ENCODE measurements at regions not wholly inside any gene's neighbourhood (a gene's known extent, or its start where the extent isn't known, plus 50 kb on each side); places are given as distances from the start of the nearest gene placed in this dataset.

GRCh38 chr1:94683886-94684285, 136.3 kb upstream of the SLC44A3 start:
- intact Hi-C loops (cut with DNase I; ENCODE audit: low total_unique reads), result no loop called here

GRCh38 chr1:94680039-94680377, 138.4 kb upstream of the F3 start:
- DNase-seq (no peak), ATAC-seq (peak in 1 of 2 donors; percentile 13)
- Histone ChIP-seq H3K4me1 (no peaks in the 10 kb centered on the region), H3K27ac (peak overlapping the region; percentile 25 to 58 (median 49)), H3K27me3 (no peaks in the 10 kb centered on the region), H3K4me3 (no peak overlapping the region), H3K36me3 (no peaks in the 10 kb centered on the region), H3K9me3 (no peaks in the 10 kb centered on the region)
- TF ChIP-seq POLR2A (IDR thresholded peaks at IDR 0.05) (no peak), CTCF (IDR thresholded peaks at IDR 0.05 in 4 of 5, conservative IDR thresholded peaks at IDR 0.05 in 1 of 5) (no peak)
- intact Hi-C loops (cut with DNase I; ENCODE audit: low total_unique reads) (no loop called here), in situ Hi-C loops (cut with MboI; ENCODE audit: low sequenced_read_pairs in 4 of 4) (no loop called here)

More at GRCh38 chr1:94683886-94684285, 136.3 kb upstream of the SLC44A3 start:
- no peaks in the 10 kb centered on the region for H3K27me3 ChIP-seq
- peaks cover 0 to 3% of the 10 kb centered on the region in 2 donors for H3K4me1 ChIP-seq
- no peaks in the 10 kb centered on the region for H3K36me3 ChIP-seq
- no peak overlapping the region for H3K4me3 ChIP-seq
- DNase-seq (no peak), ATAC-seq (no peak)
- in situ Hi-C loops (cut with MboI; ENCODE audit: low sequenced_read_pairs in 4 of 4), result no loop called here
- H3K27ac ChIP-seq, result no peak overlapping the region
- no peak for TF ChIP-seq CTCF (IDR thresholded peaks at IDR 0.05 in 4 of 5, conservative IDR thresholded peaks at IDR 0.05 in 1 of 5)
- no peak for TF ChIP-seq POLR2A (IDR thresholded peaks at IDR 0.05)
- no peaks in the 10 kb centered on the region for H3K9me3 ChIP-seq

GRCh38 chr1:94679332-94680038, 137.9 kb upstream of the F3 start:
- H3K27me3 ChIP-seq, result no peaks in the 10 kb centered on the region
- intact Hi-C loops (cut with DNase I; ENCODE audit: low total_unique reads) (no loop called here), in situ Hi-C loops (cut with MboI; ENCODE audit: low sequenced_read_pairs in 4 of 4) (no loop called here)
- DNase-seq, result peak; percentile 68 to 85
- ATAC-seq, result peak; percentile 62 to 81
- H3K4me1 ChIP-seq, result no peaks in the 10 kb centered on the region
- TF ChIP-seq CTCF (IDR thresholded peaks at IDR 0.05 in 4 of 5, conservative IDR thresholded peaks at IDR 0.05 in 1 of 5) (no peak), POLR2A (IDR thresholded peaks at IDR 0.05) (no peak)
- H3K36me3 ChIP-seq, result no peaks in the 10 kb centered on the region
- H3K9me3 ChIP-seq, result no peaks in the 10 kb centered on the region
- no peak overlapping the region for H3K4me3 ChIP-seq
- H3K27ac ChIP-seq, result peak overlapping the region; percentile 44 to 66 (median 52)

GRCh38 chr1:94678202-94678848, 136.8 kb upstream of the F3 start:
- H3K4me3 ChIP-seq, result no peak overlapping the region
- DNase-seq (peak in 1 of 2 donors; percentile 36), ATAC-seq (peak; percentile 11 to 44)
- H3K27ac ChIP-seq, result peak overlapping the region; percentile 44 to 66 (median 52)
- no peak for TF ChIP-seq POLR2A (IDR thresholded peaks at IDR 0.05)
- H3K27me3 ChIP-seq, result no peaks in the 10 kb centered on the region
- no peaks in the 10 kb centered on the region for H3K9me3 ChIP-seq
- no peaks in the 10 kb centered on the region for H3K36me3 ChIP-seq
- no peaks in the 10 kb centered on the region for H3K4me1 ChIP-seq
- in situ Hi-C loops (cut with MboI; ENCODE audit: low sequenced_read_pairs in 4 of 4), result no loop called here
- intact Hi-C loops (cut with DNase I; ENCODE audit: low total_unique reads), result no loop called here

- H3K9me3 ChIP-seq, result no peaks in the 10 kb centered on the region
- DNase-seq (no peak), ATAC-seq (no peak)
- TF ChIP-seq CTCF (IDR thresholded peaks at IDR 0.05 in 4 of 5, conservative IDR thresholded peaks at IDR 0.05 in 1 of 5), result no peak
- TF ChIP-seq POLR2A (IDR thresholded peaks at IDR 0.05), result no peak
- intact Hi-C loops (cut with DNase I; ENCODE audit: low total_unique reads) (no loop called here), in situ Hi-C loops (cut with MboI; ENCODE audit: low sequenced_read_pairs in 4 of 4) (no loop called here)
- no peak overlapping the region for H3K4me3 ChIP-seq
- no peaks in the 10 kb centered on the region for H3K4me1 ChIP-seq
- H3K36me3 ChIP-seq, result no peaks in the 10 kb centered on the region
- no peaks in the 10 kb centered on the region for H3K27me3 ChIP-seq
- peak overlapping the region in 2 of 4 donors; percentile 58 to 66 for H3K27ac ChIP-seq
Observed at GRCh38 chr1:94677714-94678113, 136.2 kb upstream of the F3 start.
